HCT116 (cell line): ENCODE measurements at regions not wholly inside any gene's neighbourhood (a gene's known extent, or its start where the extent isn't known, plus 50 kb on each side); places are given as distances from the start of the nearest gene placed in this dataset.
"Not testable (repeated sequence)": the region's sequence is repeated elsewhere in the genome, so short reads cannot be mapped to it uniquely, and the experiment has no call there.

Source experiments
- ATAC-seq: fragments of 200-7000 bp; cut with Tn5 transposase; 2 replicates; pipeline ENCODE4 v1.9.1; 2020; ENCODE audit warnings: mild to moderate bottlenecking, moderate library complexity
- BruUV-seq: library from RNA; stranded (reverse); fragments of 400-500 nt; replicated peaks from 2 replicates; lab custom pipeline; 2021; lab: Mats Ljungman, UMichigan
- CTCF ChIA-PET: fragments of 300-600 bp; sonication (Branson Sonifier 250); formaldehyde crosslinking; loops from one replicate; lab custom pipeline; 2021; ENCODE audit warnings: antibody characterized with exemption; lab: Charles Lee
- POLR2A ChIA-PET: fragments of 300-600, 350-600 bp; sonication (Branson Sonifier 250); formaldehyde crosslinking; loops from one replicate; lab custom pipeline; 2021; ENCODE audit warnings: antibody characterized with exemption; lab: Charles Lee
- RAD21 ChIA-PET, 2 experiments: fragments of 300-600 bp; sonication (Branson Sonifier 250); formaldehyde crosslinking; loops; one replicate each; lab custom pipeline; 2023; ENCODE audit warnings: low total read pairs in 2 of 2; ENCODE audit not compliant: uncharacterized antibody in 2 of 2, unreplicated experiment in 2 of 2, low non-redundant PET in 1 of 2; lab: Charles Lee
- DNase-seq: peaks from one replicate; pipeline ENCODE4 v3.0.0-alpha.2; 2010; ENCODE audit warnings: low read depth, low spot score
- H2AFZ ChIP-seq: fragments of 200-600 bp; shearing (Covaris generic), sonication (generic); 2 replicates; pipeline ENCODE4 v1.6.1; 2017; ENCODE audit warnings: low read depth, mixed run types, mixed read lengths, antibody characterized with exemption, low read length; ENCODE audit not compliant: poor library complexity, severe bottlenecking
- H3K27ac ChIP-seq: 2 replicates; pipeline ENCODE4 v1.5.1; 2012; ENCODE audit warnings: low read depth, low read length
- H3K27me3 ChIP-seq: fragments of 200-600 bp; sonication (generic); 2 replicates; pipeline ENCODE4 v1.6.1; 2016; ENCODE audit warnings: mixed run types, low read length, mixed read lengths; ENCODE audit not compliant: insufficient read depth
- H3K36me3 ChIP-seq, 2 experiments: fragments of 200-500 bp in 1 of 2; fragments of 200-600 bp in 1 of 2; sonication (Bioruptor generic) in 1 of 2; sonication (generic) in 1 of 2; 2 replicates each; pipeline versions ENCODE4 v1.5.1 to v1.6.1; 2014 to 2016; ENCODE audit warnings: low read length in 2 of 2, inconsistent platforms in 1 of 2, mixed read lengths in 1 of 2, mixed run types in 1 of 2; ENCODE audit not compliant: insufficient read depth in 2 of 2, control insufficient read depth in 1 of 2
- H3K4me1 ChIP-seq, 2 experiments: fragments of 200-600 bp in 1 of 2; sonication (generic) in 1 of 2; 2 replicates each; pipeline versions ENCODE4 v1.5.1 to v1.6.1; 2012 to 2017; ENCODE audit warnings: low read length in 2 of 2, inconsistent platforms in 1 of 2, mild to moderate bottlenecking in 1 of 2, mixed read lengths in 1 of 2, mixed run types in 1 of 2, moderate library complexity in 1 of 2; ENCODE audit not compliant: insufficient read depth in 2 of 2, control insufficient read depth in 1 of 2
- H3K4me2 ChIP-seq: fragments of 200-600 bp; sonication (generic); 2 replicates; pipeline ENCODE4 v1.6.1; 2017; ENCODE audit warnings: mixed run types, low read length, mixed read lengths
- H3K4me3 ChIP-seq, 2 experiments: fragments of 200-600 bp in 1 of 2; sonication (generic) in 1 of 2; replicated peaks in 1 of 2; 2 replicates each; pipeline ENCODE4 v1.5.1; 2011 to 2016; ENCODE audit warnings: low read length in 2 of 2, control low read depth in 1 of 2, low read depth in 1 of 2, mild to moderate bottlenecking in 1 of 2, mixed read lengths in 1 of 2, mixed run types in 1 of 2
- H3K79me2 ChIP-seq: fragments of 200-600 bp; sonication (generic); 2 replicates; pipeline ENCODE4 v1.6.1; 2017; ENCODE audit warnings: mild to moderate bottlenecking, mixed run types, low read length, moderate library complexity, mixed read lengths; ENCODE audit not compliant: insufficient read depth
- H3K9ac ChIP-seq: fragments of 200-600 bp; sonication (generic); 2 replicates; pipeline ENCODE4 v1.6.1; 2016; ENCODE audit warnings: low read length, mixed read lengths
- H3K9me2 ChIP-seq: fragments of 200-600 bp; sonication (generic), shearing (Covaris generic); 2 replicates; pipeline ENCODE4 v1.6.1; 2017; ENCODE audit warnings: mixed run types, mild to moderate bottlenecking, moderate library complexity; ENCODE audit not compliant: insufficient read depth
- H3K9me3 ChIP-seq, 2 experiments: fragments of 200-500 bp in 1 of 2; fragments of 200-600 bp in 1 of 2; sonication (Bioruptor generic) in 1 of 2; sonication (generic) in 1 of 2; 2 replicates each; pipeline ENCODE4 v1.6.1; 2014 to 2017; ENCODE audit warnings: low read length in 2 of 2, mixed read lengths in 2 of 2, inconsistent platforms in 1 of 2, low read depth in 1 of 2, mild to moderate bottlenecking in 1 of 2, mixed run types in 1 of 2, moderate library complexity in 1 of 2; ENCODE audit not compliant: control insufficient read depth in 1 of 2, insufficient read depth in 1 of 2
- H4K20me1 ChIP-seq: fragments of 200-600 bp; sonication (generic), shearing (Covaris generic); 2 replicates; pipeline ENCODE4 v1.6.1; 2017; ENCODE audit warnings: mixed run types, mild to moderate bottlenecking, moderate library complexity; ENCODE audit not compliant: insufficient read depth
- CBX3 ChIP-seq: IDR thresholded peaks from 2 replicates; pipeline ENCODE4 v1.6.1; 2012; ENCODE audit warnings: low read depth
- CEBPB ChIP-seq: IDR thresholded peaks from 2 replicates; pipeline ENCODE4 v1.6.1; 2012; ENCODE audit warnings: low read depth
- EZH2 ChIP-seq: fragments of 200-600 bp; sonication (generic); IDR thresholded peaks from 2 replicates; pipeline ENCODE4 v1.6.1; 2017; ENCODE audit warnings: antibody characterized with exemption, mixed run types
- FOSL1 ChIP-seq: IDR thresholded peaks from 2 replicates; pipeline ENCODE4 v1.6.1; 2012; ENCODE audit warnings: low read depth
- RAD21 ChIP-seq: IDR thresholded peaks from 2 replicates; pipeline ENCODE4 v1.6.1; 2012; ENCODE audit warnings: low read depth, mild to moderate bottlenecking
- SRF ChIP-seq: IDR thresholded peaks from 2 replicates; pipeline ENCODE4 v1.6.1; 2012; ENCODE audit warnings: low read depth
- ZBTB33 ChIP-seq: IDR thresholded peaks from 2 replicates; pipeline ENCODE4 v1.6.1; 2011; ENCODE audit warnings: mild to moderate bottlenecking, low read length, moderate library complexity; ENCODE audit not compliant: insufficient replicate concordance; ENCODE audit errors: extremely low read depth
- ZFX ChIP-seq: fragments of 450-650 bp; IDR thresholded peaks from 2 replicates; pipeline ENCODE4 v1.6.1; 2017
- intact Hi-C: fragments of 100-400 bp; cut with micrococcal nuclease; formaldehyde crosslinking; loops from 2 replicates; pipeline ENCODE4 v1.10.0; 2022

GRCh38 chr5:143521141-143521540 is 117.7 kb upstream of the NR3C1 start (continued):
- TF ChIP-seq ZBTB33 = no peak
- TF ChIP-seq CBX3 = no peak
- no peak for TF ChIP-seq RAD21
- no peak for TF ChIP-seq FOSL1
- TF ChIP-seq SRF = no peak
- TF ChIP-seq EZH2 = no peak
- TF ChIP-seq ZFX = no peak
- TF ChIP-seq CEBPB = no peak

- H3K79me2 ChIP-seq, H3K4me1 ChIP-seq, H2AFZ ChIP-seq, H3K4me2 ChIP-seq, DNase-seq, H4K20me1 ChIP-seq, H3K9ac ChIP-seq, H3K36me3 ChIP-seq, intact Hi-C loops, CTCF ChIA-PET, RAD21 ChIA-PET, ATAC-seq, BruUV-seq, POLR2A ChIA-PET, H3K9me2 ChIP-seq, H3K27me3 ChIP-seq, H3K4me3 ChIP-seq, H3K9me3 ChIP-seq, H3K27ac ChIP-seq: not testable (repeated sequence)
These were observed 115.7 kb upstream of the NR3C1 start for GRCh38 chr5:143519215-143519614.

- POLR2A ChIA-PET, RAD21 ChIA-PET: not testable (repeated sequence)
These were observed 114.3 kb upstream of the NR3C1 start for GRCh38 chr5:143517824-143518223.

More at GRCh38 chr5:143517824-143518223, 114.3 kb upstream of the NR3C1 start:
- BruUV-seq, H3K27ac ChIP-seq, H3K9me2 ChIP-seq, H3K4me3 ChIP-seq, H3K27me3 ChIP-seq, H4K20me1 ChIP-seq, H3K9ac ChIP-seq, DNase-seq, H3K4me2 ChIP-seq, intact Hi-C loops, H3K79me2 ChIP-seq, H3K4me1 ChIP-seq, H2AFZ ChIP-seq, ATAC-seq, H3K36me3 ChIP-seq, H3K9me3 ChIP-seq, CTCF ChIA-PET: not testable (repeated sequence)
